DND-41 (cell line): ENCODE measurements at regions not wholly inside any gene's neighbourhood (a gene's known extent, or its start where the extent isn't known, plus 50 kb on each side); places are given as distances from the start of the nearest gene placed in this dataset.

Experiments used
- ATAC-seq: fragments of 200-7000 bp; cut with Tn5 transposase; 3 replicates; pipeline ENCODE4 v1.9.1; 2021; ENCODE audit warnings: low read depth; ENCODE audit not compliant: insufficient read depth
- DNase-seq: peaks from one replicate; pipeline ENCODE4 v3.0.0-alpha.2; 2020
- H2AFZ ChIP-seq: 2 replicates; pipeline ENCODE4 v1.6.0; 2012; ENCODE audit warnings: low read depth, low read length
- H3K27ac ChIP-seq: 2 replicates; pipeline ENCODE4 v1.5.1; 2012; ENCODE audit warnings: low read length, inconsistent platforms
- H3K27me3 ChIP-seq: fragments of 200-600 bp; sonication (generic); 2 replicates; pipeline ENCODE4 v1.6.0; 2012; ENCODE audit warnings: low read length, mild to moderate bottlenecking, inconsistent platforms; ENCODE audit not compliant: insufficient read depth, poor library complexity
- H3K36me3 ChIP-seq: 2 replicates; pipeline ENCODE4 v1.5.1; 2012; ENCODE audit warnings: low read length, inconsistent platforms; ENCODE audit not compliant: insufficient read depth
- H3K4me1 ChIP-seq: 2 replicates; pipeline ENCODE4 v1.5.1; 2012; ENCODE audit warnings: mild to moderate bottlenecking, low read length; ENCODE audit not compliant: insufficient read depth
- H3K4me2 ChIP-seq: 2 replicates; pipeline ENCODE4 v1.6.0; 2012; ENCODE audit warnings: mild to moderate bottlenecking, moderate library complexity, low read length, inconsistent platforms; ENCODE audit not compliant: insufficient read depth
- H3K4me3 ChIP-seq, 2 experiments: fragments of 200-600 bp in 1 of 2; shearing (Covaris generic) in 1 of 2; 2 replicates each; pipeline ENCODE4 v1.5.1; 2012 to 2016; ENCODE audit warnings: inconsistent platforms in 2 of 2, low read length in 2 of 2, mild to moderate bottlenecking in 2 of 2, low read depth in 1 of 2, moderate library complexity in 1 of 2
- H3K79me2 ChIP-seq: 2 replicates; pipeline ENCODE4 v1.6.0; 2012; ENCODE audit warnings: low read length, inconsistent platforms; ENCODE audit not compliant: insufficient read depth
- H3K9ac ChIP-seq: 2 replicates; pipeline ENCODE4 v1.6.0; 2012; ENCODE audit warnings: low read depth, mild to moderate bottlenecking, inconsistent platforms, low read length, moderate library complexity
- H3K9me3 ChIP-seq: 2 replicates; pipeline ENCODE4 v1.5.1; 2012; ENCODE audit warnings: low read length, moderate library complexity, mild to moderate bottlenecking, inconsistent platforms; ENCODE audit not compliant: insufficient read depth, severe bottlenecking
- H4K20me1 ChIP-seq: 2 replicates; pipeline ENCODE4 v1.6.0; 2012; ENCODE audit warnings: low read length; ENCODE audit not compliant: insufficient read depth
- CTCF ChIP-seq: IDR thresholded peaks from 2 replicates; pipeline ENCODE4 v1.5.1; 2012; ENCODE audit warnings: borderline replicate concordance, low read length, moderate library complexity, mild to moderate bottlenecking; ENCODE audit not compliant: poor library complexity, severe bottlenecking; ENCODE audit errors: extremely low read depth
- EZH2 ChIP-seq: IDR thresholded peaks from 3 replicates; pipeline ENCODE4 v1.6.1; 2012; ENCODE audit warnings: borderline replicate concordance, low read depth, mild to moderate bottlenecking, moderate library complexity, low read length, inconsistent platforms; ENCODE audit not compliant: severe bottlenecking

GRCh38 chr18:11305507-11305906 is 156.1 kb upstream of the PIEZO2 start:
- no peak for ATAC-seq
- no peak overlapping the region for H3K27ac ChIP-seq
- no peak overlapping the region for H3K4me3 ChIP-seq
- TF ChIP-seq CTCF (no peak), EZH2 (no peak)
- H4K20me1 ChIP-seq, result no peaks in the 10 kb centered on the region
- H3K4me2 ChIP-seq, result no peak overlapping the region
- no peaks in the 10 kb centered on the region for H3K79me2 ChIP-seq
- H3K4me1 ChIP-seq, result no peaks in the 10 kb centered on the region
- DNase-seq, result no peak
- H3K9ac ChIP-seq, result no peak overlapping the region
- no peaks in the 10 kb centered on the region for H3K27me3 ChIP-seq
- no peaks in the 10 kb centered on the region for H3K36me3 ChIP-seq
- no peak overlapping the region for H2AFZ ChIP-seq
- no peaks in the 10 kb centered on the region for H3K9me3 ChIP-seq

- H3K36me3 ChIP-seq, result no peaks in the 10 kb centered on the region
- no peak for DNase-seq
- no peaks in the 10 kb centered on the region for H4K20me1 ChIP-seq
- no peak overlapping the region for H3K4me3 ChIP-seq
- no peak for TF ChIP-seq CTCF
- TF ChIP-seq EZH2, result no peak
- H3K4me1 ChIP-seq, result no peaks in the 10 kb centered on the region
- no peaks in the 10 kb centered on the region for H3K9me3 ChIP-seq
- H3K9ac ChIP-seq, result no peak overlapping the region
- ATAC-seq, result no peak
- H3K27me3 ChIP-seq, result no peaks in the 10 kb centered on the region
- H3K4me2 ChIP-seq, result no peak overlapping the region
- no peaks in the 10 kb centered on the region for H3K79me2 ChIP-seq
- H2AFZ ChIP-seq, result no peak overlapping the region
- H3K27ac ChIP-seq, result no peak overlapping the region
Observed at GRCh38 chr18:11304928-11305327, 155.6 kb upstream of the PIEZO2 start.

- no peak for ATAC-seq
- TF ChIP-seq EZH2, result no peak
- TF ChIP-seq CTCF, result no peak
- H3K4me2 ChIP-seq, result no peak overlapping the region
Observed at GRCh38 chr18:11296946-11297345, 147.6 kb upstream of the PIEZO2 start.

GRCh38 chr18:11293794-11294193 is 144.4 kb upstream of the PIEZO2 start:
- no peak overlapping the region for H2AFZ ChIP-seq
- no peak for ATAC-seq
- no peaks in the 10 kb centered on the region for H3K9me3 ChIP-seq
- no peaks in the 10 kb centered on the region for H4K20me1 ChIP-seq
- H3K4me3 ChIP-seq, result no peak overlapping the region
- no peaks in the 10 kb centered on the region for H3K36me3 ChIP-seq
- TF ChIP-seq CTCF, result no peak
- no peak for TF ChIP-seq EZH2
- no peaks in the 10 kb centered on the region for H3K79me2 ChIP-seq
- H3K4me1 ChIP-seq, result no peaks in the 10 kb centered on the region
- no peaks in the 10 kb centered on the region for H3K27me3 ChIP-seq
- no peak overlapping the region for H3K4me2 ChIP-seq
- no peak overlapping the region for H3K9ac ChIP-seq
- no peak for DNase-seq
- no peak overlapping the region for H3K27ac ChIP-seq

More at GRCh38 chr18:11296946-11297345, 147.6 kb upstream of the PIEZO2 start:
- no peaks in the 10 kb centered on the region for H3K36me3 ChIP-seq
- no peaks in the 10 kb centered on the region for H3K79me2 ChIP-seq
- no peak for DNase-seq
- no peak overlapping the region for H2AFZ ChIP-seq
- H3K4me1 ChIP-seq, result no peaks in the 10 kb centered on the region
- no peak overlapping the region for H3K4me3 ChIP-seq
- H4K20me1 ChIP-seq, result no peaks in the 10 kb centered on the region
- H3K27ac ChIP-seq, result no peak overlapping the region
- H3K27me3 ChIP-seq, result no peaks in the 10 kb centered on the region
- no peak overlapping the region for H3K9ac ChIP-seq
- H3K9me3 ChIP-seq, result no peaks in the 10 kb centered on the region
